Islet precursor cell (in vitro differentiated cells): ENCODE measurements at regions not wholly inside any gene's neighbourhood (a gene's known extent, or its start where the extent isn't known, plus 50 kb on each side); places are given as distances from the start of the nearest gene placed in this dataset.
A peak's percentile ranks its signal among the peaks of the same experiment; 100 is the strongest.

Experiments
- DNase-seq: peaks from one replicate; pipeline ENCODE4 v3.0.0-alpha.2; 2018

DNA sequence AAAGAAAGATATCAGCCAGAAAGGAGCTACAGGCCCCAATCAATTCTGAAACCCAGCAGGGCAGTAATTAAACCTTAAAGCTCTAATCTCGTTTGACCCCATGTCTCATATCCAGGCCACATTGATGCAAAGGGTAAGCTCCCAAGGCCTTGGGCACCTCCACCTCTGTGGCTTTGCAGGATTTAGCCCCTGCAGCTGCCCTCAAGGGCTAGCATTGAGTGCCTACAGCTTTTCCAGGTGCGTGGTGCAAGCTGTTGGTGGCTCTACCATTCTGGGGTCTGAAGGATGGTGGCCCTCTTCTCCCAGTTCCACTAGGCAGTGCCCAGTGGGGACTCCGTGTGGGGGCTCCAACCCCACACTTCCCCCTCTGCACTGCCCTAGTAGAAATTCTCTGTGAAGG lies 429.9 kb downstream of the NPHP4 start:
- no peak for DNase-seq

DNA sequence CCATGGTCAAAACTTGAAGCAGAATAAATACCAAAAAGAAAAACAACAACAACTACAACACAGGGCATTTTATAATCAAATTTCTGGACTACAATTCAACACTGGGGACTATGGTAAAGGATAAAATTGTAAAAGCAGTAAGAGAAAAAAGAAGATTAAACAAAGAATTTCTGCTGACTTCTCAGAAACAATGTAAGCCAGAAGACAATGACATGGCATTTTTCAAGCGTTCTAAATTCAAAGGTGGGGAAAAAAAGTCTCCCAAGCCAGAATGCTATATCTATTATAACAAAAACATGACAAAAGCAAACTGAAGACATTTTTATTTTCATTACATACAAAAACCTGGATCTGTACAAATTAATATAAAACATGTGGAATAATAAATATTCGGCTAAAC lies 433.1 kb downstream of the NPHP4 start:
- DNase-seq: no peak

DNA sequence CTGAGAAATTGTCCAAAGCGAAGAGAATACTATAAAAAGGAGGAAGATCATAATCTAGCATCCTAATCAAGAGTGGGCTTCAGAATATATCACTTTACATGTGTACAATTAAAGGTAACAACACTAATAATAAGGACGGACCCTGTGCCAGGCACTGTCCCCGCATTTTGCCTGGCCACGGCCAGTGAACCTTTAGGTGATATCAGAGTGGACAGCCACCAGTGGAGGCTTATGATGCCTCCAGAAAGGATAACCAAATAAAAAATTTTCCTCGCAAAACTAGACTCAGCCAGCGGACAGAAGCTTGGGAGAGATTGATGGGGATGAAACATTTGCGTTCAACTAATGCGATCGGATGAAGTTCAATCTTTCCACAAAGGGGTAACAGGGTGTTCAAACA lies 436.4 kb downstream of the NPHP4 start:
- DNase-seq: no peak

DNA sequence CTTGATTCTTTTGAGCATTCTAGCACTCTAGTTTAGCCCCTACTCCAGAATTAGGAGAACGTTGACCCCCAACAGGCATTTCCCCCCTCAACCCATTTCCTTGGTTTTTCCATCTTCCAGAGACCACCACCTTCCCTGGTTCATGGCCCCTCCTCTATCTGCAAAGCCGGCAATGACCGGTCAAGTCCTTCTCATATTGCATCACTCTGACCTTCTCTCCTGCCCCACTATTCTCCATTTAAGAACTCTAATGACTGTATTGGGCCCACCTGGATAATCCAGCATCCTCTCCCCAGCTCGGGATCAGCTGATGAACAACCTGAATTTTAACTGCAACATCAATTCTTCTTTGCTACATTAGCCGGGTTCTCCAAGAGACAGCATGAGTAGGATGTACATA lies 437.4 kb downstream of the NPHP4 start:
- DNase-seq: no peak

DNA sequence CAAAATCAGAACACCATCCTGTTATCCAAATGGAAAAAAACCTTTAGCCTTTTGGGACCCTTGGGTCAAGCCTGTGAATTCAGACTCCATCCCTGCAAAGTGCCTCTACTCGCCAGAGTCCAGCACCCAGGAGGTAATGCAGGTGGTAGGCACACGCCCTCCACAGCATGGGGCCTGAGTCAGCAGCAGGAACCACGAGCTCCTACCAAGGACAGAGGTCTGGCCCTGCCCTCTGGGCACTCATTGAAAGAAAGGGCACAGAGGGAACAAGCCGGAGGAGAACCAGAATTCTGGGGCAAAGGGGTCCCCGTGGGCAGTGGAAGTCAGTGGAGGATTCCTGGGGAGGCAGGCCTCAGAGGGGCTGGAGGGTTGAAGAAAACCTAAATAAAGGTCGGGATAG lies 438.1 kb downstream of the NPHP4 start:
- no peak for DNase-seq

DNA sequence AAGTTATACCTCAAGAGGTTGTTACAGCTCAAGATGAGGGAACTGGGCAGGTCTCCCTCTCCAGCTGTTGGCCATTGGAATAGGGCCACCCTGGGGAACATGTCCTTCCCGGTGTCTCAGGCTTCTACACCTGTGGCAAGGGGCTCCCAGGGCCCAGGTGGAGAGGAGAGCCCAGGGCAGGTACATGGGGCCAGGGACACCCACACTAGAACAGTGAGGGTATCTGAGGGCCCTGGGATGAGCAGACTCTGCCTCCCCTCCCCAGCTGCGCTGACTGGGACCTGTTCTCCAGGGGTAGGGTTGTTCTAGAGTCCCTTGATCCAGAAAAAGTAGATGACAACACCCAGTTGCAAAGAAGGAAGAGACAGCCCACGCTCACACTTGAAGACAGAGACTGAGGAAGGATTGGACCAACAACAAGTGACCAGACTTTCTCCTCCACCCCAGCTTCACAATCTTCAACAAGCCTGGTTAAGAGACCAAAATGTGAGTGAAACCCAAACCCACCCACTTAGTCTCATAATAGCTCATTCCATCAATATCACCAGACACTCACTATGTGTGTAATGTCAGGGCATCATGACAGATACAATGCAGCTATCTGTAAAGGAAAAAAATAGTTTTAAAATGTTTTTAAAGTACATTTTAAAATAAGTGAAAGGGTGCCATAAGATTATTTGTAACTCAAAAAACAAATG lies 439.3 kb downstream of the NPHP4 start:
- no peak for DNase-seq

DNA sequence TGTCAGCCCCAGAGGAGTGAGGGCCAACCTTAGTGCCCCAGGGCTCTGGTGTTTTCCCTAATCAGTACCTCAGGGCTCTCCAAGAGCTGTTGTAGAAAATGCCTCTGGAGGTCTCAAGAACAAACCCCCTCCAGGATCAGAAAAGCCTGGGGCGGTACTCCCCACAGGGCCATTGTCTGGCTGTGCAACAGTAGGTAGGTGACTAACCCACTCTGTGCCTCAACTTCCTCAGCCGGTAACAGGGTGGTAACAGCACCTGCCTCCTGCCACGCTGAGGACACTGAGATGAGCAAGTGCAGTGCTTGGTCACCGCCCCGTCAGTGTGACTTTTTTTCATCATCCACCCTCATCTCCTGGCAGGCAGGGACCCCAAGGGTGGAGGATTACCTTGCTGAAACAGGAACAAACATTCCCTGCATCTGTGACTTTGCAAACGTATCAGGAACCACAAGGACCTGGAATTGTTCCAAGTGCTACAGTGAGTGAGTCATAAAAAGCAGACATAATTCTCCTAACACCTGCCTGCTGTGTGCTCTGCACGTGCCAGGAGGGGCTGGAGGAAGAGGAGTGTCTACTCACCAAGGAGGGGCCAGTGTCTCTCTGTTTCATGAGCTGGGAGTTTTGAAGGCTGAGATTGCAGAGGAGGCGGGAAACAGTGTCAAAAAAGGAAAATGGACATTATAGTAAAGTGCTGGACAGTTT lies 440.8 kb downstream of the NPHP4 start:
- no peak for DNase-seq

DNA sequence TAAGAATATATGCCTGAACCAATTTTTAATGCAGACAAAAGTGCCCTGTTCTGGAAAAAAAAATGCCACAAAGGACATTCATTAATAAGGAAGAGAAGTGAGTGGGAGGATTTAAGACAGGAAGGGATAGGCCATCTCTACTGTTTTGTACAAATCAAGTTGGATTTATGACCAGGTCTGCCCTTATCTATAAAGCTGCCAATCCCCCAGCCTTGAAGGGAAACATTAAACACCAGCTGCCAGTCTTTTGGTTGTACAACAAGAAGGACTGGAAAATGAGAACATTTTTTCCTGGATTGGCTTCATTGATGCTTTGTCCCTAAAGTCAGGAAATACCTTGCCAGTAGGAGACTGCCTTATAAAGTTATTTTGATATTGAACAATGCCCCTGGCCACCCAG lies 444.0 kb downstream of the NPHP4 start:
- no peak for DNase-seq

DNA sequence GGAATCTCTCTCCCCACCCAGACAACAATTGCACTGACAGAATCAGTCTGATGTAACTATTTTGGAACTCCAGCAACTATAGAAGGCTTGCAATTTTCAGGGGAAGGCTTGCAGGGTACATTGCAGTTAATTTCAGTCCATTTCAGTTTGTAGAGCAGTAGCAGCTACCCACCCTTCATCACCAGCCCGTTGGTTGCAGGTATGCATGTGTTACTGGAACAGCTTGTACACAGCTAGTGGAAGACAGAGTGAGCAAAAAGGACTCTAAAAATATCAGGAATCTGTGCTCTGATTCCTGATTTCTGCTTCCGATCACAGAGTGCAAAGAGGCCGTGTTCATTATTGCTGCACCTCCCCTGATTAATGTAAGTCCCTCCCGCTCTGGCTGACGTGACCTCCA lies 449.0 kb downstream of the NPHP4 start:
- DNase-seq: no peak

DNA sequence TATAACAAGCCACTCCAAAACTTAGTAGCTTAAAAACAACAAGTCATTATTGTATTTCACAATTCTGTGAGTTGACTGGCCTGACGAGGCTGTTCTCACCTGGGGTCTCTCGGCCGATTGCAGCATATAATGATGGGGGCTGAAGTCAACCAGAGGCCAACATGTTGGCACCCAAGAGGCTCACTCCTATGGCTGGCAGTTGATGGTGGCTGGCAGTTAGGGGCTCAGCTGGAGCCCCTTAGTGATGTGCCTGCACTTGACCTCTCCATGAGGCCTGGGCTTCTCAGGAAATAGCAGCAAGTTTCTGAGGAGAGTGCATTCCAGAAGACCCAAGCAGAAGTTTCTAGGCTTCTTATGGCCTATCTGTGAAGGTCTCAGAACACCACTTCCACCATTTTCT lies 459.4 kb downstream of the NPHP4 start:
- DNase-seq: peak; percentile 20

DNA sequence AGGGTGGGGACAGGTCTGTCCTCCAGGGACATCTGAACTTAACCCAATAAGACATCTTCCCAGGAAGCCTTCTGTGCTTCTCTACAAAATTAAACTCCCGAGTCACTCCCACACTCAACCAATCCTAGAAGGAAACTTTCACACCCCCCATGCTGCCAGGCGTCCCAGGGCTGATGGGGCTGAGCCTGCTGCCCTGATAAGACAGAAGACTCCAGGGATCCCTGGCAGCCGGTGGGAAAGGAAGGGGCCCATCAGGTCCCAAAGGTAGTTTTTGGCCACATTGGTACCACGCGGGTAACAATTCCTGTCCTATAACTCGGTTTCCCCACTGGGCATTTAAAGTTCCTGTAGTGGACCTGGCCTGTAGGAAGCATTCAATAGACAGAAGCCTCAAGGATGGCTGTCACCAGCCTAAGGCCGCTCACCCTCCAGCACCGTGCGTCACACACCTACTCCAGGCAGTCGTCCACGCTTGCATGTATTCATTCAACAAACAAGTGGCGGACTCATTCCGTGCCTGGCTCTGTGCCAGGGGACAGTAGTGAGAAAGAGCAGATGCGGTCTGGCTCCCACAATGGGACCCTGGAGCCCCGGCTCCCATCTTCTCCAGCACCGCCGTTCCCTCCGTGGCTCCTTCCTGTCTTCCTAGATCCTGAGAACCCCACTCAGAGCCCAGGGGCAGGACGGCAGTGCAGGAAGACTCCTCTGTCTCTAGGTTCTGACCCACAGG lies 465.2 kb downstream of the NPHP4 start:
- DNase-seq: peak; percentile 25

DNA sequence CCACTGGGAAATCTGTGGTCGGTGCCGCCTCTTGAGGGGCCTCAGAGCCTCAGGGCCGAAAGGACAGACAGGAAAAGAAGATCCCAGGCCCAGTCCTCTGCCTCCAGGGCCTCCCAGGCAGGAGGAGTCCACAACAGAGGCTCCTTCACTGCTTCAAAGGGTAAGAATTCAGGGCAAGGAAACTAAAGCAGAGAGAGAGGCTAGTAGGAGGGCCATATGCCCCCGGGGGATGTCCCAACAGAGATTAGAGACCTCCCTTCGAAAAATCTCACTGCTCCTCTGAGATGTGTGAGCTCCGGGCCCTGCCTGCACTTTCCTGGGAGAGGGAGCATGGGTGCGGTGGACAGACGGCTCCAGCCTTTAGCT lies 465.9 kb downstream of the NPHP4 start:
- no peak for DNase-seq

DNA sequence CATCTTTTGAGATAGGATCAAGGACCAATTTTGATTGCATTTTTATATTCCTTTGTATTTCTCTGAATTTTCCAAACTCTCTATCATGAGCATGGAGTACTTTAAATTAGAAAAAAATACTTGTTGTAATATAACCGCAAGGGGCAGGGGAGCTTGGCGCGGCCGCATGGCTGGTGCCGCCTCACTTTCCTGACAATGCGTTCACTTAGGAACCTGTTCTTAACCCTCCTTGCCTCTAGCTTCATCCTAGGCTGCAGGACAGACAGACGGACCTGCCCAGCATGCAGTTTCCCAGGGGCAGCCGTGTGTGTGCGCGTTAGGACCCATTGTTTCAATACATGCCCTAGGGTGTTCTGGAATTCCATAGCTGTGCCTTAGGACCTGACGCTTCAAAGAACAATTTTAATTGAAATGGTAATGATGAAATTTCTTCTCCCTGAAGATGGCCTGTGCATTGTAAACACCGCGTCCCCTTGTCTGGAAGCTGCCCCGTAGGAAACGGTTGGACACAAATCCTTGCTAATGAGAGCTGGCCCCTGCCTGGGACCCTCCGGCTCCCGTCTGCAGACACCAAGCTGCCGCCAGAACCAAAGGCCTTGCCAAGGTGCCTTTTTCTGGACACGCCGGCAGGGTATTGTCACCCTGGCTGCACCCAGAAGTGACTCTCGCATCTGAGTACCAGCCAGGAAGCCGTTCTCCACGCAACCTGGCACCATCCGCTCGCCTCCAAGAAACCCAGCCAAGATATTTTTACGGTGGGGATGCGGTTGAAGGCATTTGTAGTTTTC lies 466.4 kb downstream of the NPHP4 start:
- no peak for DNase-seq

DNA sequence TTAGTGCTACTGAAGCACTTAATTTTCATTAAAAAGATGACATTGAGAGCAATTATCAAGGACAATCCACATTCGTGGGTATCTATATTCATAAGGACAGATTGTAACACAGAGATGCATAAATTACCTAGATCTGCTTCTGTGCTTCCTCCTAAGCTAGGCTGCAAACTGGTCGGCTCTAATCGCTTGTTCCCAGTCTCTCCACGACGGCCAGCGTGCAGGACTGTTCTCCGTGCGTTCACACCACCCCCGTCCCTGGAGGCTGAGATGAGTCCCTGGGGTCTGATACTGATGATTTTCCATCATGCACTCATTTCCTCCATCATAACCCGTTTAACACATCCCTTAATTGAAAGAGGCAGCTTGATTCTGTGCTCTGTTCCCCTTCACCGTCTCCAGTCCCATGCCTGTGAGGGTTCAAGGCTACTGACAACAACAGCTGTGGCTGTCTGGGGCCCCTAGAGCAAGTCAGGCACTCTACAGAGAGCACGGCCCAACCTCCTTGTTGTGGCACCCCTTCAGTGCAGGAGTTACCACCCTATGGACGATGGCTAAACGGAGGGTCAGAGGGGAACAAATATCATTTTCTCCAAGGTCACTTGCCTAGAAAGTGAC lies 469.6 kb downstream of the NPHP4 start:
- peak; percentile 34 for DNase-seq

DNA sequence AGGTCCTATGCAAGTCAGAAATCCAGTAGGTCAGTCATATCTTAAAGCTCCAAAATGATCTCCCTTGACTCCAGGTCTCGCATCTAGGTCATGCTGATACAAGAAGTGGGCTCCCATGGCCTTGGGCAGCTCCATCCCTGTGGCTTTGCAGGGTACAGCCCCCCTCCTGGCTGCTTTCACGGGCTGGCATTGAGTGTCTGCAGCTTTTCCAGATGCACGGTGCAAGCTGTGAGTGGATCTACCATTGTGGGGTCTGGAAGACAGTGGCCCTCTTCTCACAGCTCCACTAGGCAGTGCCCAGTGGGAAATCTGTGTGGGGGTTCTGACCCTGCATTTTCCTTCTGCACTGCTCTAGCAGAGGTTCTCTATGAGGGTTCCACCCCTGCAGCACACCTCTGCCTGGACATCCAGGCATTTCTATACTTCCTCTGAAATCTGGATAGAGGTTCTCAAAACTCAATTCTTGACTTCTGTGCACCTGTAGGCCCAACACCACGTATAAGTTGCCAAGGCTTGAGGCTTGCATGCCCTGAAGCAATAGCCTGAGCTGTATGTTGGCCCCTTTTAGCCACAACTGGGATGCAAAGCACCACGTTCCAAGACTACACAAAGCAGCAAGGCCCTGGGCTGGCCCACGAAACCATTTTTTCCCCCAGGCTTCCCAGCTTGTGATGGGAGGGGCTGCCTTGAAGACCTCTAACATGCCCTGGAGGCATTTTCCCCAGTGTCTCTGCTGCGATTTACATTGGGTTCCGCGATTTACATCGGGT lies 472.7 kb downstream of the NPHP4 start:
- DNase-seq: peak; percentile 25

DNA sequence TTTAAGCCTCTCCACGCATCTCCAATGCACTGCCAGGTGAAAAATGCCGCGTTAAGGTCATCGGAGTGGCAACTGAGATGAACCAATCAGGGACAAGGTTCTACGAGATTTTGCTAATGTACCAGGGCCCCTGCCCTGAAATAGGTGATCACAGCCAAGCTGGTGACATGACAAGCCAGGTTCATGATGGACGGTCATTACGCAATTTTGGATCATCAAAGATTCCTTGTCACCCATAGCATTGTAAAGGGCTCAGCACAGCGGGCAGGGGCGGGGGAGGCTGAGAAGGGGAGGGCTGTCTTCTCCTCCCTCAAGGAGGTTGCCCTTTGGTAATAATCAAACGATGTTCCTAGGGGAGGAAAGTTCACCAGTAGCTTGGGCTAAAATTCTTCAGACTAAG lies 475.5 kb downstream of the NPHP4 start:
- no peak for DNase-seq

DNA sequence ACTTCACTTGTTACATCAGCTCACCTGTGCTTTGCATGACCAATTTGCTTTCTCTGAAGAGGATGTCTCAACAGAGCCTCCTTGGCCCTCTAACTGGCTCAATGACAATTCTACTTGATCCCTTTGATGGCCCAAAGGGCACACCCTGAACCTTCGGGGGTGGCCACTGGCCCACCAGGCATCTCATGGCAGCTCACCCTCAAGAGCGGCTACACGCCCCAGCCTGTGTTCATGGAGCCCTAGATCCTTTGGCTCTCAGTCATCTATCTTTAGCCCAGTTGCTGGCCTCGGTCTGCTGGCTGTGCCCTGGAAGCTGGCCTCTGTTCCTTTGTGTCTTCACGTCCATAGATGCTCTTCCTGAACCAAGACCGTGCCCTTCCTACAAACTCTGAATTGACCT lies 476.7 kb downstream of the NPHP4 start:
- DNase-seq: no peak

DNA sequence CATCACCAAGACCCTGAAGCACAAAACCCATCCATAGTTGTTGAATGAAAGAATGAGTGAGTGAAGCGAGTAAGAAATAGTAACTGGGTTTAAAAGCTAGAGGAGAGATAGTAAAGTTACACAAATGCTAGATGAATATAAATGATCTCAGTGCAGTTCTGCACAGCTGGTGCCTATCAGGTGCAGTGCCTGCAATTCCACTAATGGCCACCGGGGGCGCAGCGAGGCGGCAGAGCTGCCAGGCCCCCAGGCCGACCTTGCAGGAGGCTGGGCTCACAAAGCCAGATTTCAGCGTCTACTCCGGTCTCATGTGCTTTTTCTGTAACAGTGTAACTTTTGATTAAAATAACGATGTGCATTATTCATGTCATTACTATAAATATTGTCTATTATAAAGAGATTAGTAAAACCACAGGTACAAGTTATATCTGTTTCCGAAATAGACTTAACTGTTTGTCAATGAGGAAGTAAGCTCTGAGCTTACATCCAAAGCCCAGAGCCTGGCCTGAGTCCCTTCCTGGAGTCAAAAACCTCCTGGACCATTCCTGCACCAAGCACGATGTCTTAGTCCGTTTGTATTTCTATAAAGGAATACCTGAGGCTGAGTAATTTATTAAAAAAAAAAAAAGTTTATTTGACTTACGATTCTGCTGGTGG lies 477.6 kb downstream of the NPHP4 start:
- DNase-seq: peak; percentile 80

DNA sequence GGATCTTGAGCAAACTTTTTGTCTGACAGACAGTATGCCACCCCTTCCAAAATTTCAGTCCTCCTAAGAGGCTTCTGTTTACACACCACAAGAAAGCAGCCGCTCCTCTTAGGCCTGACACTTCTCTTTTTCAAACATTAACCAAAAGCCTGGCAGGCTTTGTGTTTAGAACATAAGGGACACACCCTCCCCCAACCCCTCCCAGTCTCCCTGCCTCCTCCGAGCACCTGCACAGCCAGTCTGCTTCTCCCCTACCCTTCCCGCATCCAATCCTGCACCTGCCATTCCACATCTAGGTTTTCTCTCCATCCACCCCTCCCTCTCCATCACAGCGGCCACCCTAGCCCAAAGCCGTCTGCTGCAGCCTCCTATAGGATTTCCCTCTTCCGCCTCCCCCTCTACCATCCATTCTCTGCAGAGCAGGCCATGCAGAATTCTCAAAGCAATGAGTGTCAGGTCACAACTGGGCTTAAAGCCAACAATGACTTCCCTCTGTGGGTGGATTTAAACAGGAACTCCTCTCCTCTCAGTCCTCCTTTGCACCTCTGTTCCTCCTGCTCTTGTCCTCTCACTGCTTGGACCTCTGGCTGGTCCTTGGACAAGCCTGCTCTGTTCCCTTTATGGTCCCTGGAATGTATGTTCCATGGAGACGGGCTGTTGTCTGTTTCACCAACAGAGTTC lies 478.2 kb downstream of the NPHP4 start:
- DNase-seq: no peak

DNA sequence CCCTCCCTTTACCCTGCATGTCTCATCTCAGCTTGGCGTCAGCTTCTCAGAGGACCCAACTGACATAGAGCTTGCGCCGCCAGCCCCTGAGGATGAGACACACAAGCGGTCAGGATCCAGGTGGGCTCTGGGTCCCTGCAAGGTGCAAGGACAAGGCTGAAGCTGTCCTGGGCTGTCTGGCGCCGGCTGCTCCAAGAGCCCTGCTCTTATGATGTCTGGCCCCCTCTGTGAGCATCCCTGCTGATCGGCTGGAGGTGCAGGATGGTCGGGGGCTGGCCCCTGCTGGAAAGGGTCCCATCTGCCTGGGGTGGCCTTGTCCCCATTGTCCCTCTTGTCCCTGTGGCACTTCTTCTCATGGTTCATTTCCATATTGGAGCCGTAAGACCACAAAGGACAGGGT lies 479.0 kb downstream of the NPHP4 start:
- no peak for DNase-seq
